MCF 10A (cell line): ENCODE measurements at regions not wholly inside any gene's neighbourhood (a gene's known extent, or its start where the extent isn't known, plus 50 kb on each side); places are given as distances from the start of the nearest gene placed in this dataset.
"Not testable (repeated sequence)": the region's sequence is repeated elsewhere in the genome, so short reads cannot be mapped to it uniquely, and the experiment has no call there.

Experiments
- BruUV-seq: library from RNA; stranded (reverse); fragments of 400-500 nt; replicated peaks from 2 replicates; lab custom pipeline; 2021; lab: Mats Ljungman, UMichigan
- CTCF ChIA-PET: fragments of 300-600 bp; sonication (Branson Sonifier 250); formaldehyde crosslinking; extraction: SDS; loops from one replicate; lab custom pipeline; 2021; ENCODE audit warnings: antibody characterized with exemption, inconsistent platforms; lab: Yijun Ruan, JAX
- POLR2A ChIA-PET: fragments of 300-600, 350-650 bp; sonication (Branson Sonifier 250); formaldehyde crosslinking; extraction: SDS; loops from one replicate; lab custom pipeline; 2020; ENCODE audit warnings: antibody characterized with exemption, inconsistent platforms; lab: Yijun Ruan, JAX
- DNase-seq: peaks from one replicate; pipeline ENCODE4 v3.0.0-alpha.2; 2018; ENCODE audit not compliant: unreplicated experiment
- H3K27ac Mint-ChIP-seq: one replicate; pipeline ENCODE4 v1.8.0; 2022; ENCODE audit warnings: mild to moderate bottlenecking, low read depth, mixed read lengths; ENCODE audit not compliant: unreplicated experiment
- H3K27me3 Mint-ChIP-seq: one replicate; pipeline ENCODE4 v1.8.0; 2022; ENCODE audit warnings: mixed read lengths; ENCODE audit not compliant: insufficient read depth, unreplicated experiment
- H3K36me3 Mint-ChIP-seq: one replicate; pipeline ENCODE4 v1.8.0; 2022; ENCODE audit warnings: mild to moderate bottlenecking, moderate library complexity, mixed read lengths; ENCODE audit not compliant: insufficient read depth, unreplicated experiment
- H3K4me1 Mint-ChIP-seq: one replicate; pipeline ENCODE4 v1.8.0; 2022; ENCODE audit warnings: mixed read lengths; ENCODE audit not compliant: insufficient read depth, unreplicated experiment
- H3K4me3 Mint-ChIP-seq: one replicate; pipeline ENCODE4 v1.8.0; 2022; ENCODE audit warnings: mild to moderate bottlenecking, moderate library complexity, mixed read lengths; ENCODE audit not compliant: unreplicated experiment
- H3K9me3 Mint-ChIP-seq: one replicate; pipeline ENCODE4 v1.8.0; 2022; ENCODE audit warnings: mixed read lengths; ENCODE audit not compliant: unreplicated experiment
- intact Hi-C: fragments of 100-400 bp; cut with micrococcal nuclease; formaldehyde crosslinking; loops from 2 replicates; pipeline ENCODE4 v1.14.1; 2022
- TF ChIP-seq, protein P1 (sequence below): fragments of 200-600 bp; IDR thresholded peaks from one replicate; pipeline ENCODE4 v1.8.0; 2022; ENCODE audit warnings: antibody characterized with exemption, mild to moderate bottlenecking; ENCODE audit not compliant: unreplicated experiment

DNA sequence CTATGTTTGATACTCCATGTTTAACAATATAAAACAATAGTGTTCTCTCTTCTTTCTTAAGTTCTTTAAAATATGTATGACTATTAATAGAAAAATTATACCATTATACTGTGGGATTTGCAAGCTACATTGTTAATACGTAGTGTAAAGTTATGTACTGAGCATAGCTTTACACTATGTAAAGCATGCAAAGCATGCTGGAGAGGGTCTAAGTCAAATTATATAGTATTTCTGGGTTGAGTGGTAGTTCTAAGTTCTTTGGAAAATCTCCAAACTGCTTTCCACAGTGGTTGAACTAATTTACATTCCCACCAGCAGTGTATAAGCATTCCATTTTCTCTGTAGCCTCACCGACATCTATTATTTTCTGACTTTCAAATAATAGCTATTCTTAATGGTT lies 253.0 kb downstream of the RAP2B start:
- Mint-ChIP-seq H3K36me3 (no peaks in the 10 kb centered on the region), H3K27me3 (no peaks in the 10 kb centered on the region), H3K27ac (no peak overlapping the region), H3K4me1 (no peaks in the 10 kb centered on the region), H3K9me3 (peaks cover 7% of the 10 kb centered on the region), H3K4me3 (no peak overlapping the region)
- intact Hi-C loops, result no loop called here
- ChIA-PET CTCF (interaction anchor here (0.6 to 1.0 kb wide), 2 partner anchors 14 to 161 kb away, joined by 3 read pairs; no protein-coding TSS in a partner anchor), POLR2A (no interaction called here)
- TF ChIP-seq, protein P1, sequence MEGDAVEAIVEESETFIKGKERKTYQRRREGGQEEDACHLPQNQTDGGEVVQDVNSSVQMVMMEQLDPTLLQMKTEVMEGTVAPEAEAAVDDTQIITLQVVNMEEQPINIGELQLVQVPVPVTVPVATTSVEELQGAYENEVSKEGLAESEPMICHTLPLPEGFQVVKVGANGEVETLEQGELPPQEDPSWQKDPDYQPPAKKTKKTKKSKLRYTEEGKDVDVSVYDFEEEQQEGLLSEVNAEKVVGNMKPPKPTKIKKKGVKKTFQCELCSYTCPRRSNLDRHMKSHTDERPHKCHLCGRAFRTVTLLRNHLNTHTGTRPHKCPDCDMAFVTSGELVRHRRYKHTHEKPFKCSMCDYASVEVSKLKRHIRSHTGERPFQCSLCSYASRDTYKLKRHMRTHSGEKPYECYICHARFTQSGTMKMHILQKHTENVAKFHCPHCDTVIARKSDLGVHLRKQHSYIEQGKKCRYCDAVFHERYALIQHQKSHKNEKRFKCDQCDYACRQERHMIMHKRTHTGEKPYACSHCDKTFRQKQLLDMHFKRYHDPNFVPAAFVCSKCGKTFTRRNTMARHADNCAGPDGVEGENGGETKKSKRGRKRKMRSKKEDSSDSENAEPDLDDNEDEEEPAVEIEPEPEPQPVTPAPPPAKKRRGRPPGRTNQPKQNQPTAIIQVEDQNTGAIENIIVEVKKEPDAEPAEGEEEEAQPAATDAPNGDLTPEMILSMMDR, result no peak
- no peak for DNase-seq
- no TSS peak for BruUV-seq

DNA sequence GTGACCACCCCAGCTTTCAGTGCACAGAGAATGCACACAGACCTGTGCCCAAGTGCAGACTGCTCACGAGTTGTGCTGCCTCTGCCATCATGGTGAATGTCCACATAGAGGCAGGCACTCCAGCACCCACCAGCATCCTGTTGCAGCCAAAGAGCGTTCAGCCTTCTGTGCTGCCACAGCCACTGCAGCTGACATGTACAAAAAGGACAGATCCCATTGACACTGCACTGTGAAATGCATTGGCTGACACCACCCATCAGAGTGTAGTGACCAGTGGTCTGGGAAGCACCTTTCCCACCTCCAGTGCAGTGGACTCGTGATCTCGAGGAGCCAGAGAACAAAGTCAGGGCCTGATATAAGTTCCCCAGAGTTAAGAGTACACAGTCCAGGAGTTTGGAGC lies 260.3 kb downstream of the RAP2B start:
- Mint-ChIP-seq H3K27me3 (no peaks in the 10 kb centered on the region), H3K36me3 (no peaks in the 10 kb centered on the region), H3K9me3 (peaks cover 29% of the 10 kb centered on the region), H3K4me3 (no peak overlapping the region), H3K27ac (no peak overlapping the region), H3K4me1 (no peaks in the 10 kb centered on the region)
- no peak for DNase-seq
- TF ChIP-seq, protein P1, result no peak
- ChIA-PET CTCF (no interaction called here), POLR2A (no interaction called here)
- intact Hi-C loops, result no loop called here
- BruUV-seq, result no TSS peak

DNA sequence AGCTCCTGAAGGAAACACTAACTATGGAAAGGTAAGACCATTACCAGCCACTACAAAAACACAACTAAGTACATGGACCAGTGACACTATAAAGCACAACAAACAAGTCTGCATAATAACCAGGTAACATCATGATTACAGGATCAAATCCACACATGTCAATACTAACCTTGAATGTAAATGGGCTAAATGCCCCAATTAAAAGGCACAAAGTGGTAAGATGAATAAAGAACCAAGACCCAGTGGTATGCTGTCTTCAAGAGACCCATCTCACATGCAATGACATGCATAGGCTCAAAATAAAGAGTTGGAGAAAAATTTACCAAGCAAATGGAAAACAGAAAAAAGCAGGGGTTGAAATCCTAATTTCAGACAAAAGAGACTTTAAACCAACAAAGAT lies 261.8 kb downstream of the RAP2B start:
- H3K27ac Mint-ChIP-seq, H3K36me3 Mint-ChIP-seq, CTCF ChIA-PET: not testable (repeated sequence)

DNA sequence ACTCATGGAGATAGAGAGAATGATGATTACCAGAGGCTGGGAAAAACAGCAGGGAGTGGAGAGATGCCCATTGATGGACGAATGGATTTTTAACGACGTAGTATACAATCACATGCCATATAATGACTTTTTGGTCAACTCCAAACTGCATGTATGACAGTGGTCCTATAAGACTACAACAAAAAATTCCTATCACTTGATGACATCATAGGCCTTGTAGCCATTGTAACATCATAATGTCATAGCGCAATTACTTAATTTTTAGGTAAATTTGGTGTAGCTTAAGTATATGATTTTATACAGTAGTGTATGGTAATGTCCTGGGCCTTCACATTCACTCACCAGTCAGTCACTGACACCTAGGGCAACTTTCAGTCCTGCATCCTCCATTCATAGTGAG lies 264.3 kb downstream of the RAP2B start:
- ChIA-PET CTCF (no interaction called here), POLR2A (no interaction called here)
- BruUV-seq, result no TSS peak
- no peaks in the 10 kb centered on the region for H3K4me1 Mint-ChIP-seq
- H3K9me3 Mint-ChIP-seq, result peaks cover 22% of the 10 kb centered on the region
- H3K4me3 Mint-ChIP-seq, result no peak overlapping the region
- intact Hi-C loops, result no loop called here
- DNase-seq, result no peak
- H3K27ac Mint-ChIP-seq, result no peak overlapping the region
- TF ChIP-seq, protein P1, result no peak
- no peaks in the 10 kb centered on the region for H3K36me3 Mint-ChIP-seq
- no peaks in the 10 kb centered on the region for H3K27me3 Mint-ChIP-seq

More for the DNA sequence above, 261.8 kb downstream of the RAP2B start:
- H3K4me1 Mint-ChIP-seq, H3K4me3 Mint-ChIP-seq, H3K27me3 Mint-ChIP-seq, intact Hi-C loops, POLR2A ChIA-PET, BruUV-seq, DNase-seq: not testable (repeated sequence)
- H3K9me3 Mint-ChIP-seq, result peaks cover 22% of the 10 kb centered on the region

DNA sequence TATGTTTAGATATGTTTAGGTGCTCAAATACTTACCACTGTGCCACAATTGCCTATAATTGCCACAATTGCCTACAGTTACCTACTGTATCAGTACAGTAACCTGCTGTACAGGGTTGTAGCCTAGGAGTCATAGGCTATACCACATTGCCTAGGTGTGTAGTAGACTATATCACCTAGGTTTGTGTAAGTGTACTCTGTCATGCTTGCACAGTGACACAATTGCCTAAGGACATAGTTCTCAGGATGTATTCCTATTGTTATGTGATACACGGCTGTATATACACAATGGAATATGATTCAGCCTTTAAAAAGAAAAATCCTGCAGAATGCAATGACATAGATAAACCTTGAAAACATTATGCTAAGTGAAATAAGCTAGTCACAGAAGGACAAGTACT lies 264.8 kb downstream of the RAP2B start:
- no peaks in the 10 kb centered on the region for H3K27me3 Mint-ChIP-seq
- BruUV-seq, result no TSS peak

More for the DNA sequence above, 264.8 kb downstream of the RAP2B start:
- TF ChIP-seq, protein P1, result no peak
- Mint-ChIP-seq H3K27ac (no peak overlapping the region), H3K9me3 (peaks cover 22% of the 10 kb centered on the region), H3K4me1 (no peaks in the 10 kb centered on the region), H3K4me3 (no peak overlapping the region), H3K36me3 (no peaks in the 10 kb centered on the region)
- ChIA-PET CTCF (no interaction called here), POLR2A (no interaction called here)
- intact Hi-C loops, result no loop called here
- no peak for DNase-seq
